Smooth muscle cell of the brain vasculature (primary cell): ENCODE measurements at regions not wholly inside any gene's neighbourhood (a gene's known extent, or its start where the extent isn't known, plus 50 kb on each side); places are given as distances from the start of the nearest gene placed in this dataset.

Experiments used
- DNase-seq: peaks from one replicate; pipeline ENCODE4 v3.0.0-alpha.2; 2012; ENCODE audit warnings: low read depth, low spot score

DNA sequence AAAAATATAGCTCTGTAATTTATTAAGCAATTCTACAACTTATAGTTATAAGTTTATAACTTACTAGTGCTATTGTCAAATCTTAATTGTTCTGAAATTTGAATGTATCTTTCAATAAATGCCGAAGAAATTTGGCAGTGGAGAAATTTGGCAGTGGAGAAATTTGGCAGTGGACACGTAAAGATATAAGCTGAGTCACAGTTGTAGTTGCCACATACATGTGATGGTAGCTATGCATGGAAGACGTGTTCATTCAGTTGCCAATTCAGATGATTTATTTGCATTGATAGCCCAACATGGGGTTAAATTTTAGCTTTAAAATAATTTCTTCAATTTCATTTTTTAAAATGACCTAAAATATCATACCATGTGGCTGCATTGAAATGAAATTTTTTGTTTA lies 127.8 kb upstream of the NR4A3 start:
- DNase-seq: no peak

DNA sequence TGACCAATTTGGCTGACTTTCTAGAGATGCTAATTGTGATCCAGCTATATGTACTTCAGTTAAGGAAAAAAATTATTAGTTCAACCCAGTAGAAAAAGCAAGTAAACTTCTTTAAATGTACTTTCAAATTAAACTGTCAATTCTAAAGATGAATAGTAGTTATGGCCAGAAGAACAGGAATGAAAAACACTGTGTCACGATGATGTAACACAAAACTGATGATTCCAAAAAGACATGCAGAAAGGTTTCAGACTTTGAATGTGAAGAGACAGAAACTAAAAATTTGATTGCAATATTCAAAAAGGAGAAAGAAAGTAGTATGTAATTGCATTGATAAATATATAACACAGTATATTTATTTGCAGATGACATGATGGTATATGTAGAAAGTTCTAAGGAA lies 127.3 kb upstream of the NR4A3 start:
- DNase-seq: no peak

DNA sequence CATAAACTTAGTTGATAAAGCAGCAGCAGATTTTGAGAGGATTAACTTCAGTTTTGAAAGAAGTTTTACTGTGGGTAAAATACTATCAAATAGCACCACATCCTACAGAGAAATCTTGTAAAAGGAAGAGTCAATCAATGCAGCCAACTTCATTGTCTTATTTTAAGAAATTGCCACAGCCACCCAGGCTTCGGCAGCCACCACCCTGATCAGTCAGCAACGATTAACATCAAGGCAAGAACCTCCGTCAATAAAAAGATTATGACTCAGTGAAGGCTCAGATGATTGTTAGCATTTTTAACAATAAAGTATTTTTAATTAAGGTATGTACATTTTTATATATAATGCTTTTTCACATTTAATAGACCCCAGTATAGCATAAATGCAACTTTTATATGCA lies 122.3 kb upstream of the NR4A3 start:
- no peak for DNase-seq

DNA sequence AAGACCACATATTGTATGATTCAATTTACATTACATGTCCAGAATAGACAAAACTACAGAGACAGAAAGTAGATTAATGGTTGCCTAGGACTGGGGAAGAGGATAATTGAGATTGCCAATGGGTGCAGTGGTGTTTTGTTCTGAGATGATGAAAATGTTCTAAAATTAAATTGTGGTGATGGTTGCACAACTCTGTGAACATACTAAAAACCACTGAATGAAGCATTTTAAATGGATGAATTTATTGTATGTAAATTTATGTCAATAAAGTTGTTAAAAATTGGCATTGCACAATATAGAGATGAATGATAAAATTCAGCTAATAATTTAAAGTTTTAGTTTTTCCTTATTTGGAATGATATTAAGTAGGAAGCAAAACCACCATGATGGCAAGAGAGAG lies 109.5 kb upstream of the NR4A3 start:
- no peak for DNase-seq

- DNase-seq: no peak
These were observed 107.8 kb upstream of the NR4A3 start for GRCh38 chr9:99713838-99714306.

DNA sequence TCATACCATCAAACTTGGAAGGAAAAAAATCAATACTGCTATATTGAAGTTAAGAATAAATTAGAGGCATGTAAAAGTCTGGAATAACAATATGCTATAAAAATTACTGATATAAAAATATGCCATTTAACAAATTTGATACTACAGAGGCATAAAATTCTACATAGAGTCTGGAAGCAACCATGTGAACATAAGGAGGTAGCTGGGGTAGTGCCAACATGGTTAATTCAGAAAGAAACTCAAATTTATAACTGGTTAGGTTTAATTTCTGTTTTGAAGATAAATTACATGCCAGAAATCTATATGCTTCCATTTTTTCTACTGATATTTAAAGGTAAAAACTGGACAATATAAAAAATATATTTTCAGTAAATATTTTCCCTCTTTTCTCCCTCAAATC lies 103.1 kb upstream of the NR4A3 start:
- DNase-seq: no peak

DNA sequence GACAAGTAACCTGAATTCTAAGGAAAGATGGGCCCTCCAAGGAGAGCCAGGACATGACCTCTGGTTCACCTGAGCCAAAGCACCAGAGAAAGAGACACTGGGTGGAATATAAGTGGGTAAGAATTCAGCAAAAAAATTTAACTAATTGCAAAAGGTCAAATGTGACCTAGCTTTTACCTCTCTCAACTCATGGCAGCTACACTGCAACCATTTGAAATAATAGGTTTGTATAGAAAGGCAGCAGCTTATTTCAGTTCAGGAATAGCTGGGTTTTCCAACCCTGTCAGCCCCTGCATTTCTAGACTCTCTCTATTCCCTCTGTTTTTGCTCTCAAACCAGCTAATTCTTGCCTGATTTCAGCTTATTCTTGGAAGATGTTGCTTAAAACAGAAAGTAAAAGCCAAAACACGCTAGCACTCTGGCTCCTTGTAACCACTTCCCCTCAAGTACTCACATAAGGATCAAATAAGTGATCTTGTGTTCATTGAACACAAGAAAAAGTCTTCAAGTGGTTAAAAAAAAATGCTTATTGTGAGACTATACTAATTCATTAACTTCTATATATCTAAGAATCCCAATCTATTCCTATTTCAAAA lies 101.1 kb upstream of the NR4A3 start:
- DNase-seq: no peak

- no peak for DNase-seq
These were observed 99.8 kb upstream of the NR4A3 start for GRCh38 chr9:99721898-99722297.

DNA sequence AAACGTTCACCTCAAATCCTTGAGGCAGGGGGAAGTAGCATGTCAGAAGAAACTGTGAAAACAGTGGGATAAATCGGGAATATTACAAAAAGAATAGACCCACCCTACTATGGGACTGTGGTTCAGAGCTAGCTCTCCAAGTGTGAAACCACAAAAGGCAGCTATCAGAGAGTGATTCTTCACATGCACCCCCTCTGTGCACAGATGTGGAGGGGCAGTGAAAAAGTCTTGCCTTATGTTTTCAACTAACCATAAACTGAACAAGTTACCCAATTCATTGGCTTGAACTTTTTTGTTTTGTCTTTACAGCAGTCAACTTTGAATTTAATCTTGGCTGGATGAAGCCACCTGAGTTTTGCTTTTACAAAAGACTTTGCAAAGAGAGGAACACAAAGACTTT lies 98.8 kb upstream of the NR4A3 start:
- DNase-seq: no peak

DNA sequence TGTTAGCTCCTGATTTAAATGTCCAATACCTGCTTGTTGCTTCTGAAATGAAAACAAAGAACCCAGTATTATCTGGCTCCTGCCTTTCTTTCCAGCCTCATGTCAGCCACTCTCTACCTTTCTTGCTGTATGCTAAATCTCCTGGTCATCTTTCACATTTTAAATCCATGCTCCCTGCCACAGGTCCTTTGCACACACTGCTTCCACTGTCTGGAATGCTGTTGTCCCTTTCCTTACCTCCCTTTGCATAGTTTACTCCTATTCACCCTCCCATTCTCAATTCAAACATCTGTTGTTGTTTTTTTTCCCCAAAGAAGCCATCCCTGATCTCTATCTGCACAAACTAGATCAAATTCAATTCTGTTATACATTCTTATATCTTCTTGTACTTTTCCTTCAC lies 97.0 kb upstream of the NR4A3 start:
- DNase-seq: no peak

DNA sequence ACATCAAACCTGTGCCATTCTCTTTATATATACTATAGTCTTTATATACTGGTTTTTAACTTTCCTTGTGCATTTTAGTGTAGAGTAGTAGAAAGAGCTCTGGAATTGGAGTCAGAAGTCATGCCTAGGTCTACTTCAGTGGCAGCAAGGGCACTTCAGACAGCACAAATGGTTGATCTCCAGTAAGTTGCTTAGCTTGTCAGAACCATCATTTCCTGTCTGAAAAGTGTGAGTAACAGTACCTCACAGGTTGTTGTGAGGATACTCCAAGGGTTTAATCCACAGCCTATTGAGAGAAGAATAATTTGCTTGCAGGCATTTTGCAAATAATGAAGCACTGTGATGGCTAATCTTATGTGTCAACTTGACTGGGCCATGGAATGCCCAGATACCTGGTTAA lies 95.8 kb upstream of the NR4A3 start:
- no peak for DNase-seq

- DNase-seq: no peak
These were observed 94.9 kb upstream of the NR4A3 start for GRCh38 chr9:99726758-99727157.

GRCh38 chr9:99730062-99730461 lies 91.6 kb upstream of the NR4A3 start:
- no peak for DNase-seq

- no peak for DNase-seq
These were observed 89.7 kb upstream of the NR4A3 start for GRCh38 chr9:99731950-99732349.

DNA sequence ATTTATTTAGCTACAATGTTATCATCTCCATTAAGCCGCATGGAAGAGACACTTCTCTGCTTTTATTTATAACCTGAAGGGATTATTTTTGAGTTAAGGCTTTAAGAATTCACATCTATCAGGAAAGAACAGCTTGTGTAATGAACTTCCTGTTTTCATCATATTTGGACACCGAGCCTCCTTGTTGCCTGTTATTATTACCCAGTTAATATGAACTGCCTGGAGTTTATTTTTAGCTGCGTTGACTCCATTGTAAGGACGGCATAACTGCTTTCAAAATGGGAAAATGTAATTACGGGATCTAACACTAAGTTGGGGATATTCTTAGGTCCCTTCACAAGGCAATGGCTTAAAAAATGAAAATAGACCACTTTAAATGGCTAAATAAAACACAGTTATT lies 89.0 kb upstream of the NR4A3 start:
- DNase-seq: no peak

GRCh38 chr9:99735041-99735440 lies 86.6 kb upstream of the NR4A3 start:
- DNase-seq: no peak

DNA sequence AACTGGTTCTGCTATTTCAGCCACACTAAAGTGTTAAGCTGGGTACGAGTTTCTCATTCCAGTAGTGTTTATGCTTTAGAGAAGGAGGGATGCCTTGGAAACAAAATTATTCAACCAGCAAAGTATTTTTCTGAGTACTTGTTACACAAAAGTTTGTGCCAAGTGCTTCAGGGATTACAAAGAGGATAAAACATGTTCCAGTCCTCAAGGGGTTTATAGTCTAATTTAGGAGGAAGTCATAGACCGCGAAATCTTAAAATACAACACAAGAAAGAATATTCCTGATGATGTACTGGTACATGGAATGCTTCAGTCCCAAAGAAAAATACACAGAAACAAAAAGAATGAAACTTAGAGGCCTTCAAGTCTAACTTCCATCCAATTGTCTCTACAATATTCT lies 85.4 kb upstream of the NR4A3 start:
- no peak for DNase-seq

DNA sequence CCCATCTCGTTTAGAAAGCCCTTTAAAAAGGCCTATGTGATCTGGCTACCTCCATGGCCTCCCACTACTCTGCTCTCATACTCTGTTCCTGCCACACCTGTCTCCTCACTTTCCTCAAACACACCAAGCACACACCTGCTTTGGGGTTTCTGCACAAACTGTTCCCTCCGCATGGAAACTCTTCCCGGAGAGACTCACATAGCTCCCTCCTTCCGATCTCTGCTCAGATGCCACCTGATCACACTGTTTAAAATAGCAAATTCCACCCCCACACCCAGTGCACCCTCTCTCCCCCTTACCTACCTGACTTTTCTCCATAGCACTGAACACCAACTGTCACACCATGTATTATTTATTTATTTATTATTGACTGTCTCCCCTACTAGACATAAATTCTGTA lies 84.0 kb upstream of the NR4A3 start:
- DNase-seq: no peak

DNA sequence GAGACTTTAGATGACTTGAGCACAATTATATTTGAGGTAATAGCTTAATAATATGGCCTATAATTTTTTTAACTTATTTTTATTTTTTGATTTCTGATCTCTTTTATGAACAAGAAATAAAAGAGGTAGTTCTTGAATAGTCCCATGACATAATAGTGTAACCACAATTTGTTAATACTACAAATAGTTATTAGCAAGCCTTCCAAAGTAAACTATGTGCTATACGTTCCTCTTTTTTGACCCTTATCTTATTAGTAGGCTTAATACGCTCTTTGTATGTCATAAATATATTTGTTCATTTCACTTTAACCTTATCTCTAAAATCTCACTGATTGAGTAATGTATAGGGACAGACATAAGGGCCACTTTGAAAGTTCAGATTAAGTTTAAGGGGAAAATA lies 78.7 kb upstream of the NR4A3 start:
- no peak for DNase-seq

DNA sequence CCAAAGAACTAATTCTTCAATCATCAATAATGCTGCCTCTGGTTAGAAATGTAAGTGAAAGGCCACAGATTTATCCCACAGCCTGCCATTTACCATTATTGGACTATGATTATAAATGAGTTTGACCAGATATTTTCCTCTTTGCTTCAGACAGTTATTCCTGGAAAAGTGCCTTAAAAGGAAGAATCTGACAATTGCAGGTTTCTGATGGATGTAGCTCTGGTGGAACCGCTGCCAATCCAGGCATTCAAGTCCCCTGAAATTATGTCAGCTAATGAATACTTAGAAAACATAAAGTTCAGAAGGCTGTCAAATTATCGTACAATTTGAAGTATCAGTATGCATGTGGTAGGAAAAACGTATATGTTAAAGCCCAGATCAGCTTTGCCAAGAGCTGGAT lies 78.2 kb upstream of the NR4A3 start:
- DNase-seq: no peak

GRCh38 chr9:99744132-99744531 lies 77.6 kb upstream of the NR4A3 start:
- no peak for DNase-seq

- no peak for DNase-seq
These were observed 76.6 kb upstream of the NR4A3 start for GRCh38 chr9:99745085-99745484.

GRCh38 chr9:99746406-99746805 lies 75.3 kb upstream of the NR4A3 start:
- DNase-seq: no peak

GRCh38 chr9:99748266-99748665 lies 73.4 kb upstream of the NR4A3 start:
- DNase-seq: no peak
